Choroid plexus epithelial cell (primary cell): ENCODE measurements at regions not wholly inside any gene's neighbourhood (a gene's known extent, or its start where the extent isn't known, plus 50 kb on each side); places are given as distances from the start of the nearest gene placed in this dataset.

ENCODE experiments used
- DNase-seq: peaks from one replicate; pipeline ENCODE4 v3.0.0-alpha.2; 2010; ENCODE audit warnings: low read depth
- H3K4me3 ChIP-seq: 2 replicates; pipeline ENCODE4 v1.5.1; 2011; ENCODE audit warnings: low read depth, mild to moderate bottlenecking, control low read depth, low read length, moderate library complexity
- CTCF ChIP-seq: conservative IDR thresholded peaks from 2 replicates; pipeline ENCODE4 v1.5.1; 2011; ENCODE audit warnings: low read depth, mild to moderate bottlenecking, control low read depth, inconsistent platforms, low read length, moderate library complexity

GRCh38 chr2:58826795-58827194 is 585.7 kb upstream of the FANCL start:
- no peak overlapping the region for H3K4me3 ChIP-seq
- DNase-seq, result no peak
- TF ChIP-seq CTCF, result no peak

GRCh38 chr2:58812771-58813344 is 571.7 kb upstream of the FANCL start:
- H3K4me3 ChIP-seq, result no peak overlapping the region
- no peak for DNase-seq
- no peak for TF ChIP-seq CTCF

- TF ChIP-seq CTCF, result no peak
- DNase-seq, result no peak
- no peak overlapping the region for H3K4me3 ChIP-seq
Measured at GRCh38 chr2:58805126-58805525, 564.0 kb upstream of the FANCL start.

GRCh38 chr2:58803192-58803591 is 562.1 kb upstream of the FANCL start:
- DNase-seq, result no peak
- no peak for TF ChIP-seq CTCF
- H3K4me3 ChIP-seq, result no peak overlapping the region

- H3K4me3 ChIP-seq, result no peak overlapping the region
- TF ChIP-seq CTCF, result no peak
Measured at GRCh38 chr2:58800881-58801280, 559.8 kb upstream of the FANCL start.

GRCh38 chr2:58798676-58799208 is 557.6 kb upstream of the FANCL start:
- no peak for TF ChIP-seq CTCF
- DNase-seq, result no peak
- no peak overlapping the region for H3K4me3 ChIP-seq

More at GRCh38 chr2:58800881-58801280, 559.8 kb upstream of the FANCL start:
- no peak for DNase-seq

- H3K4me3 ChIP-seq, result no peak overlapping the region
- peak; percentile 1 for DNase-seq
- no peak for TF ChIP-seq CTCF
Measured at GRCh38 chr2:58796239-58796910, 555.2 kb upstream of the FANCL start.
